Neural progenitor cell (in vitro differentiated cells): ENCODE measurements at regions not wholly inside any gene's neighbourhood (a gene's known extent, or its start where the extent isn't known, plus 50 kb on each side); places are given as distances from the start of the nearest gene placed in this dataset.

Source experiments
- CTCF ChIP-seq: fragments of 200-600 bp; sonication (generic); IDR thresholded peaks from 2 replicates; pipeline ENCODE4 v1.5.1; 2017; ENCODE audit warnings: antibody characterized with exemption, mild to moderate bottlenecking
- EZH2 ChIP-seq: fragments of 200-600 bp; sonication (generic); IDR thresholded peaks from 2 replicates; pipeline ENCODE4 v1.6.1; 2017; ENCODE audit warnings: antibody characterized with exemption, mild to moderate bottlenecking, moderate library complexity
- EZH2phosphoT487 ChIP-seq: fragments of 200-600 bp; sonication (generic); IDR thresholded peaks from 2 replicates; pipeline ENCODE4 v1.6.1; 2017; ENCODE audit warnings: antibody characterized with exemption

- TF ChIP-seq CTCF (no peak), EZH2 (no peak), EZH2phosphoT487 (no peak)
These were observed 111.2 kb upstream of the AGAP1 start for GRCh38 chr2:235382601-235383000.
